HEK293 (cell line): ENCODE measurements at regions not wholly inside any gene's neighbourhood (a gene's known extent, or its start where the extent isn't known, plus 50 kb on each side); places are given as distances from the start of the nearest gene placed in this dataset.

ENCODE experiments used
- CTCF ChIA-PET: fragments of 350-600 bp; formaldehyde crosslinking; extraction: SDS; loops from one replicate; lab custom pipeline; 2021; ENCODE audit warnings: antibody characterized with exemption; lab: Yijun Ruan, JAX
- POLR2A ChIA-PET: fragments of 300-600 bp; formaldehyde crosslinking; extraction: SDS; loops from one replicate; lab custom pipeline; 2020; ENCODE audit warnings: antibody characterized with exemption, inconsistent platforms; lab: Yijun Ruan, JAX
- H3K27ac ChIP-seq: fragments of 200-500 bp; sonication (Bioruptor generic); 2 replicates; pipeline ENCODE4 v1.5.1; 2014; ENCODE audit warnings: low read depth, low read length, control low read depth, inconsistent platforms; ENCODE audit errors: extremely low read depth
- H3K36me3 ChIP-seq, 2 experiments: fragments of 200-500 bp in 1 of 2; sonication (Bioruptor generic) in 1 of 2; 1 replicate in 1 of 2; 2 replicates in 1 of 2; pipeline ENCODE4 v1.5.1; 2014 to 2017; ENCODE audit warnings: inconsistent platforms in 2 of 2, low read length in 2 of 2; ENCODE audit not compliant: control insufficient read depth in 2 of 2, insufficient read depth in 1 of 2
- H3K4me1 ChIP-seq: fragments of 200-500 bp; sonication (Bioruptor generic); 2 replicates; pipeline ENCODE4 v1.5.1; 2014; ENCODE audit warnings: mild to moderate bottlenecking, low read length, inconsistent platforms; ENCODE audit not compliant: control insufficient read depth, insufficient read depth
- H3K4me3 ChIP-seq: 2 replicates; pipeline ENCODE4 v1.5.1; 2011; ENCODE audit warnings: low read depth, mild to moderate bottlenecking, control low read depth, low read length, moderate library complexity
- H3K9me3 ChIP-seq: fragments of 200-500 bp; sonication (Bioruptor generic); 2 replicates; pipeline ENCODE4 v1.5.1; 2014; ENCODE audit warnings: low read depth, low read length, inconsistent platforms; ENCODE audit not compliant: control insufficient read depth, insufficient read depth
- GLIS1 ChIP-seq: fragments of 450-650 bp; formaldehyde crosslinking; IDR thresholded peaks from 2 replicates; pipeline ENCODE4 v1.5.1; 2016; ENCODE audit warnings: missing biosample characterization, missing genetic modification characterization
- KLF8 ChIP-seq: fragments of 450-650 bp; formaldehyde crosslinking; IDR thresholded peaks from 2 replicates; pipeline ENCODE4 v1.5.1; 2016; ENCODE audit warnings: missing biosample characterization, missing genetic modification characterization
- KLF9 ChIP-seq: fragments of 450-650 bp; formaldehyde crosslinking; IDR thresholded peaks from 2 replicates; pipeline ENCODE4 v1.5.1; 2016; ENCODE audit warnings: missing biosample characterization, missing genetic modification characterization, low read depth
- OSR2 ChIP-seq: fragments of 450-650 bp; formaldehyde crosslinking; IDR thresholded peaks from 2 replicates; pipeline ENCODE4 v1.5.1; 2016; ENCODE audit warnings: missing biosample characterization, missing genetic modification characterization
- SCRT1 ChIP-seq: fragments of 450-650 bp; formaldehyde crosslinking; IDR thresholded peaks from 2 replicates; pipeline ENCODE4 v1.5.1; 2016; ENCODE audit warnings: missing biosample characterization, missing genetic modification characterization, borderline replicate concordance
- SCRT2 ChIP-seq: fragments of 450-650 bp; formaldehyde crosslinking; IDR thresholded peaks from 2 replicates; pipeline ENCODE4 v1.5.1; 2016; ENCODE audit warnings: missing biosample characterization, missing genetic modification characterization
- ZNF184 ChIP-seq: fragments of 450-650 bp; IDR thresholded peaks from 2 replicates; pipeline ENCODE4 v1.5.1; 2018; ENCODE audit warnings: missing biosample characterization, mild to moderate bottlenecking, missing genetic modification characterization
- ZNF274 ChIP-seq, 2 experiments: fragments of 200-500 bp in 1 of 2; fragments of 450-650 bp in 1 of 2; sonication (Bioruptor generic) in 1 of 2; formaldehyde crosslinking in 1 of 2; IDR thresholded peaks; 2 replicates each; pipeline versions ENCODE4 v1.5.1 to v1.6.1; 2014 to 2016; ENCODE audit warnings: borderline replicate concordance in 1 of 2, inconsistent platforms in 1 of 2, low read length in 1 of 2, missing biosample characterization in 1 of 2, missing genetic modification characterization in 1 of 2
- ZNF341 ChIP-seq: fragments of 450-650 bp; formaldehyde crosslinking; IDR thresholded peaks from 2 replicates; pipeline ENCODE4; 2016; ENCODE audit warnings: low read depth, missing biosample characterization, missing genetic modification characterization
- ZNF391 ChIP-seq: fragments of 450-650 bp; formaldehyde crosslinking; IDR thresholded peaks from 2 replicates; pipeline ENCODE4 v1.5.1; 2016; ENCODE audit warnings: low read depth, missing biosample characterization, missing genetic modification characterization, borderline replicate concordance
- ZNF404 ChIP-seq: fragments of 450-650 bp; formaldehyde crosslinking; IDR thresholded peaks from 2 replicates; pipeline ENCODE4 v1.5.1; 2017; ENCODE audit warnings: missing biosample characterization, missing genetic modification characterization
- ZNF610 ChIP-seq: fragments of 450-650 bp; formaldehyde crosslinking; IDR thresholded peaks from 2 replicates; pipeline ENCODE4 v1.5.1; 2016; ENCODE audit warnings: missing biosample characterization, missing genetic modification characterization, borderline replicate concordance
- ZNF654 ChIP-seq: fragments of 450-650 bp; formaldehyde crosslinking; IDR thresholded peaks from 2 replicates; pipeline ENCODE4 v1.5.1; 2016; ENCODE audit warnings: low read depth, missing biosample characterization, missing genetic modification characterization
- ZNF785 ChIP-seq: fragments of 450-650 bp; formaldehyde crosslinking; IDR thresholded peaks from 2 replicates; pipeline ENCODE4 v1.5.1; 2016; ENCODE audit warnings: missing biosample characterization, missing genetic modification characterization
- ZXDB ChIP-seq: fragments of 450-650 bp; formaldehyde crosslinking; IDR thresholded peaks from 2 replicates; pipeline ENCODE4 v1.5.1; 2016; ENCODE audit warnings: missing biosample characterization, missing genetic modification characterization
- TF ChIP-seq, protein P1 (sequence below): fragments of 450-650 bp; formaldehyde crosslinking; IDR thresholded peaks from 2 replicates; pipeline ENCODE4 v1.5.1; 2016; ENCODE audit warnings: missing biosample characterization, missing genetic modification characterization
- TF ChIP-seq, protein P2 (sequence below): fragments of 450-650 bp; formaldehyde crosslinking; optimal IDR thresholded peaks from 2 replicates; pipeline ENCODE3; 2016; ENCODE audit warnings: missing biosample characterization, mild to moderate bottlenecking, missing genetic modification characterization
- TF ChIP-seq, protein P3 (sequence below): IDR thresholded peaks from 2 replicates; pipeline ENCODE4 v1.6.1; 2011; ENCODE audit warnings: mild to moderate bottlenecking, low read depth, low read length, borderline replicate concordance
- TF ChIP-seq, protein P4 (sequence below): fragments of 450-650 bp; formaldehyde crosslinking; conservative IDR thresholded peaks from 2 replicates; pipeline ENCODE4 v1.5.1; 2016; ENCODE audit warnings: low read depth, missing biosample characterization, missing genetic modification characterization

DNA sequence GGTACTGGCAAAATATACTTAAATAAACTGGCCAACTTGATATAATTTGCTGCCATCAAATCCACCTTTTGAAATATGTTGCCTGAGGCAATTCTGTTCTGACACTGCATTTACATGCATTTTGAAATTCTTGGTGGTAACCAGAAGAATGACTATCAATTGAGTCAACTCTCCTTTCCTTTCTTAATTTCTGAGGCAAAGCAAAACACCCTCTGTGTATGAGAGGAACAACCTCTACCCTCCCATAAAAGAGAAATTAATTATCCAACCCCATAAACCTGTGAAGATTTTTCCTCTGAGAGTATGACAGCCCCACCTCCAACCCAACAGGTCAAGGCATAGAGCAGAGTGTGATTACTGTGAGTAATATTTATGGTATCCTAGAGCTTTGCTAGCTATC, 286.8 kb downstream of the NR2F1-AS1 start:
- no peak overlapping the region for H3K4me3 ChIP-seq
- TF ChIP-seq ZNF274 (IDR thresholded peaks at IDR 0.05; ENCODE audit: low read length) = no peak
- TF ChIP-seq ZNF274 (tag by site-specific recombination; IDR thresholded peaks at IDR 0.05; ENCODE audit: borderline replicate concordance) = no peak
- no peak for TF ChIP-seq ZNF785
- no peak for TF ChIP-seq SCRT1 (tag by site-specific recombination)
- no peak for TF ChIP-seq ZXDB (tag by site-specific recombination)
- TF ChIP-seq ZNF404 (tag by site-specific recombination) = no peak
- H3K4me1 ChIP-seq = no peaks in the 10 kb centered on the region; the same call in 1 of the 2 replicates
- ChIA-PET POLR2A (no interaction called here), CTCF (interaction anchor here (0.7 kb wide), 1 partner anchor 589 kb away, joined by 3 read pairs; no protein-coding TSS in a partner anchor)
- H3K27ac ChIP-seq = no peak overlapping the region
- no peaks in the 10 kb centered on the region for H3K36me3 ChIP-seq
- no peaks in the 10 kb centered on the region for H3K9me3 ChIP-seq

DNA sequence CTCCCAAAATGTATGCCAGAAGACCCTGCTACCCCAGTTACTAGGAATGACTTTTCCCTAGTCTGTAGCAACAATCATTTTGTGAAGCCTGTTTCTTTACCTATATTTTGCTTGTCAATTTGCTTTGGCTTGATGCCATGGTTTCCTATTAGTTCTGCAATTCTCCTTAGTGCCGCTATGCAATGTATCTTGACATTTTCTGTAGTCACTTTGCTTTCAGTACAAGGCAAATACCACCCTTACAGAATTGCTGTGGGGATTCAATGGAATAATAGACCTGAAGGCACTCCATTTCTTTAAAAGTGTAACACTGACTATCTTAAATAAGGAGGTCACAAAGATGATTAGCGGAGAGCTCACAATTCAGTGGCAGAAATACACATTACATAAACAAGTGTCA, 291.1 kb downstream of the NR2F1-AS1 start:
- no peak overlapping the region for H3K27ac ChIP-seq
- H3K4me1 ChIP-seq = no peaks in the 10 kb centered on the region
- ChIA-PET CTCF (no interaction called here), POLR2A (no interaction called here)
- no peak overlapping the region for H3K4me3 ChIP-seq
- TF ChIP-seq ZNF610 (tag by site-specific recombination) (no peak), ZNF184 (tag by site-specific recombination) (no peak), KLF9 (tag by site-specific recombination) (no peak), ZNF391 (no peak), KLF8 (tag by site-specific recombination) (no peak), GLIS1 (tag by site-specific recombination) (no peak), SCRT2 (no peak)
- TF ChIP-seq, protein P1, sequence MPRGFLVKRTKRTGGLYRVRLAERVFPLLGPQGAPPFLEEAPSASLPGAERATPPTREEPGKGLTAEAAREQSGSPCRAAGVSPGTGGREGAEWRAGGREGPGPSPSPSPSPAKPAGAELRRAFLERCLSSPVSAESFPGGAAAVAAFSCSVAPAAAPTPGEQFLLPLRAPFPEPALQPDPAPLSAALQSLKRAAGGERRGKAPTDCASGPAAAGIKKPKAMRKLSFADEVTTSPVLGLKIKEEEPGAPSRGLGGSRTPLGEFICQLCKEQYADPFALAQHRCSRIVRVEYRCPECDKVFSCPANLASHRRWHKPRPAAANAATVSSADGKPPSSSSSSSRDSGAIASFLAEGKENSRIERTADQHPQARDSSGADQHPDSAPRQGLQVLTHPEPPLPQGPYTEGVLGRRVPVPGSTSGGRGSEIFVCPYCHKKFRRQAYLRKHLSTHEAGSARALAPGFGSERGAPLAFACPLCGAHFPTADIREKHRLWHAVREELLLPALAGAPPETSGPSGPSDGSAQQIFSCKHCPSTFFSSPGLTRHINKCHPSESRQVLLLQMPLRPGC = no peak
- TF ChIP-seq, protein P2, sequence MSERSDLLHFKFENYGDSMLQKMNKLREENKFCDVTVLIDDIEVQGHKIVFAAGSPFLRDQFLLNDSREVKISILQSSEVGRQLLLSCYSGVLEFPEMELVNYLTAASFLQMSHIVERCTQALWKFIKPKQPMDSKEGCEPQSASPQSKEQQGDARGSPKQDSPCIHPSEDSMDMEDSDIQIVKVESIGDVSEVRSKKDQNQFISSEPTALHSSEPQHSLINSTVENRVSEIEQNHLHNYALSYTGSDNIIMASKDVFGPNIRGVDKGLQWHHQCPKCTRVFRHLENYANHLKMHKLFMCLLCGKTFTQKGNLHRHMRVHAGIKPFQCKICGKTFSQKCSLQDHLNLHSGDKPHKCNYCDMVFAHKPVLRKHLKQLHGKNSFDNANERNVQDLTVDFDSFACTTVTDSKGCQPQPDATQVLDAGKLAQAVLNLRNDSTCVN (tag by site-specific recombination) = no peak
- H3K36me3 ChIP-seq = no peaks in the 10 kb centered on the region
- H3K9me3 ChIP-seq = no peaks in the 10 kb centered on the region

DNA sequence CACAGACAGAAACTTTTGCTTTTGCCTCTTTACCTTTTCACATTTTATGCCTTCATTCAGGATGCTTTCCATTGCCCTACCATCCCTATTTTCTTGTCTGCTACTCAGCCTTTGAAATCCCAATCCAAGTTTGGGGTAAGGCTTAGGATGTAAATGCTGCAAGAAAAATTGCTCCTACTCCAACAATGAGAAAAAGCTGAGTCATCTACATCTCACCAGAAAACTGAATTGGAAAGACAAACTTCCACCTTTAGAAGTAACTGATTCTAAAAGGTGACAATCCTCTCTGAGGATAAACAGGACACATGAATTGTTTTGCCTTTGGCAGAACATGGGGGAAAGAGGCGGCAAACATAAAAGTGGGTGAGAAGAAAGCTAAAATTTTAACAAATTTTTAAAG, 295.6 kb downstream of the NR2F1-AS1 start:
- POLR2A ChIA-PET = no interaction called here
- Histone ChIP-seq H3K9me3 (no peaks in the 10 kb centered on the region), H3K4me1 (no peaks in the 10 kb centered on the region), H3K4me3 (no peak overlapping the region), H3K27ac (no peak overlapping the region), H3K36me3 (no peaks in the 10 kb centered on the region)
- CTCF ChIA-PET = no interaction called here
- TF ChIP-seq ZXDB (tag by site-specific recombination) (no peak), ZNF654 (tag by site-specific recombination) (no peak), ZNF341 (tag by site-specific recombination) (no peak), OSR2 (tag by site-specific recombination) (no peak)
- TF ChIP-seq, protein P3, sequence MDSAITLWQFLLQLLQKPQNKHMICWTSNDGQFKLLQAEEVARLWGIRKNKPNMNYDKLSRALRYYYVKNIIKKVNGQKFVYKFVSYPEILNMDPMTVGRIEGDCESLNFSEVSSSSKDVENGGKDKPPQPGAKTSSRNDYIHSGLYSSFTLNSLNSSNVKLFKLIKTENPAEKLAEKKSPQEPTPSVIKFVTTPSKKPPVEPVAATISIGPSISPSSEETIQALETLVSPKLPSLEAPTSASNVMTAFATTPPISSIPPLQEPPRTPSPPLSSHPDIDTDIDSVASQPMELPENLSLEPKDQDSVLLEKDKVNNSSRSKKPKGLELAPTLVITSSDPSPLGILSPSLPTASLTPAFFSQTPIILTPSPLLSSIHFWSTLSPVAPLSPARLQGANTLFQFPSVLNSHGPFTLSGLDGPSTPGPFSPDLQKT = no peak
- TF ChIP-seq, protein P4, sequence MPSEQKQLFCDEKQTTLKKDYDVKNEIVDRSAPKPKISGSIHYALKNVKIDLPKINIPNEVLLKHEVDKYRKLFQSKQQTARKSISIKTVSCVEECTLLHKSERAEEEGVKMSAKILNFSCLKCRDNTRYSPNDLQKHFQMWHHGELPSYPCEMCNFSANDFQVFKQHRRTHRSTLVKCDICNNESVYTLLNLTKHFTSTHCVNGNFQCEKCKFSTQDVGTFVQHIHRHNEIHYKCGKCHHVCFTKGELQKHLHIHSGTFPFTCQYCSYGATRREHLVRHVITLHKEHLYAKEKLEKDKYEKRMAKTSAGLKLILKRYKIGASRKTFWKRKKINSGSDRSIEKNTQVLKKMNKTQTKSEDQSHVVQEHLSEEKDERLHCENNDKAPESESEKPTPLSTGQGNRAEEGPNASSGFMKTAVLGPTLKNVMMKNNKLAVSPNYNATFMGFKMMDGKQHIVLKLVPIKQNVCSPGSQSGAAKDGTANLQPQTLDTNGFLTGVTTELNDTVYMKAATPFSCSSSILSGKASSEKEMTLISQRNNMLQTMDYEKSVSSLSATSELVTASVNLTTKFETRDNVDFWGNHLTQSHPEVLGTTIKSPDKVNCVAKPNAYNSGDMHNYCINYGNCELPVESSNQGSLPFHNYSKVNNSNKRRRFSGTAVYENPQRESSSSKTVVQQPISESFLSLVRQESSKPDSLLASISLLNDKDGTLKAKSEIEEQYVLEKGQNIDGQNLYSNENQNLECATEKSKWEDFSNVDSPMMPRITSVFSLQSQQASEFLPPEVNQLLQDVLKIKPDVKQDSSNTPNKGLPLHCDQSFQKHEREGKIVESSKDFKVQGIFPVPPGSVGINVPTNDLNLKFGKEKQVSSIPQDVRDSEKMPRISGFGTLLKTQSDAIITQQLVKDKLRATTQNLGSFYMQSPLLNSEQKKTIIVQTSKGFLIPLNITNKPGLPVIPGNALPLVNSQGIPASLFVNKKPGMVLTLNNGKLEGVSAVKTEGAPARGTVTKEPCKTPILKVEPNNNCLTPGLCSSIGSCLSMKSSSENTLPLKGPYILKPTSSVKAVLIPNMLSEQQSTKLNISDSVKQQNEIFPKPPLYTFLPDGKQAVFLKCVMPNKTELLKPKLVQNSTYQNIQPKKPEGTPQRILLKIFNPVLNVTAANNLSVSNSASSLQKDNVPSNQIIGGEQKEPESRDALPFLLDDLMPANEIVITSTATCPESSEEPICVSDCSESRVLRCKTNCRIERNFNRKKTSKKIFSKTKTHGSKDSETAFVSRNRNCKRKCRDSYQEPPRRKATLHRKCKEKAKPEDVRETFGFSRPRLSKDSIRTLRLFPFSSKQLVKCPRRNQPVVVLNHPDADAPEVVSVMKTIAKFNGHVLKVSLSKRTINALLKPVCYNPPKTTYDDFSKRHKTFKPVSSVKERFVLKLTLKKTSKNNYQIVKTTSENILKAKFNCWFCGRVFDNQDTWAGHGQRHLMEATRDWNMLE (tag by site-specific recombination) = no peak
